ENCODE measurements at regions not wholly inside any gene's neighbourhood (a gene's known extent, or its start where the extent isn't known, plus 50 kb on each side); places are given as distances from the start of the nearest gene placed in this dataset.

- no peak overlapping the region for H3K27ac ChIP-seq (ENCODE audit: low read length)
- H2AFZ ChIP-seq (ENCODE audit: low read length): no peak overlapping the region
- TF ChIP-seq EZH2phosphoT487 (IDR thresholded peaks at IDR 0.05; ENCODE audit: low read length) (no peak), EZH2 (optimal IDR thresholded peaks at IDR 0.05; ENCODE audit: low read depth, low read length) (no peak), CTCF (IDR thresholded peaks at IDR 0.05; ENCODE audit: low read length) (no peak)
- H3K79me2 ChIP-seq (ENCODE audit: low read length): no peaks in the 10 kb centered on the region
- H3K9ac ChIP-seq (ENCODE audit: low read length): no peak overlapping the region
- H3K9me2 ChIP-seq (replicated peaks; ENCODE audit: insufficient read depth, low read length): no peaks in the 10 kb centered on the region
- H3K4me1 ChIP-seq (ENCODE audit: low read length): no peaks in the 10 kb centered on the region
- no peaks in the 10 kb centered on the region for H3K9me3 ChIP-seq (replicated peaks; ENCODE audit: insufficient read depth, low read length)
- H3K27me3 ChIP-seq (replicated peaks; ENCODE audit: insufficient read depth, low read length): no peaks in the 10 kb centered on the region
- no peaks in the 10 kb centered on the region for H4K20me1 ChIP-seq (ENCODE audit: insufficient read depth, low read length)
- no peak overlapping the region for H3K4me3 ChIP-seq (ENCODE audit: low read length)
- H3K36me3 ChIP-seq (replicated peaks; ENCODE audit: insufficient read depth, low read length): no peaks in the 10 kb centered on the region
- H3F3A ChIP-seq (ENCODE audit: insufficient read depth, low read length): no peaks in the 10 kb centered on the region
- no peak overlapping the region for H3K4me2 ChIP-seq (ENCODE audit: low read depth, low read length)
- DNase-seq: no peak
Observed at GRCh38 chr18:55699233-55699765, 111.3 kb upstream of the TCF4 start.

- Histone ChIP-seq H3K4me1 (ENCODE audit: low read length) (no peaks in the 10 kb centered on the region), H3K4me2 (ENCODE audit: low read depth, low read length) (no peak overlapping the region), H3K9me2 (replicated peaks; ENCODE audit: insufficient read depth, low read length) (no peaks in the 10 kb centered on the region), H3K79me2 (ENCODE audit: low read length) (no peaks in the 10 kb centered on the region), H4K20me1 (ENCODE audit: insufficient read depth, low read length) (no peaks in the 10 kb centered on the region), H3K27ac (ENCODE audit: low read length) (no peak overlapping the region), H2AFZ (ENCODE audit: low read length) (no peak overlapping the region), H3K27me3 (replicated peaks; ENCODE audit: insufficient read depth, low read length) (no peaks in the 10 kb centered on the region), H3F3A (ENCODE audit: insufficient read depth, low read length) (no peaks in the 10 kb centered on the region), H3K4me3 (ENCODE audit: low read length) (no peak overlapping the region), H3K9me3 (replicated peaks; ENCODE audit: insufficient read depth, low read length) (no peaks in the 10 kb centered on the region), H3K36me3 (replicated peaks; ENCODE audit: insufficient read depth, low read length) (no peaks in the 10 kb centered on the region), H3K9ac (ENCODE audit: low read length) (no peak overlapping the region)
- no peak for DNase-seq
- TF ChIP-seq CTCF (IDR thresholded peaks at IDR 0.05; ENCODE audit: low read length): no peak
- no peak for TF ChIP-seq EZH2 (optimal IDR thresholded peaks at IDR 0.05; ENCODE audit: low read depth, low read length)
- no peak for TF ChIP-seq EZH2phosphoT487 (IDR thresholded peaks at IDR 0.05; ENCODE audit: low read length)
Observed at GRCh38 chr18:55696811-55697210, 108.8 kb upstream of the TCF4 start.

GRCh38 chr18:55695091-55695490 lies 107.1 kb upstream of the TCF4 start:
- H3K36me3 ChIP-seq (replicated peaks; ENCODE audit: insufficient read depth, low read length): no peaks in the 10 kb centered on the region
- no peak overlapping the region for H3K27ac ChIP-seq (ENCODE audit: low read length)
- TF ChIP-seq EZH2 (optimal IDR thresholded peaks at IDR 0.05; ENCODE audit: low read depth, low read length) (no peak), EZH2phosphoT487 (IDR thresholded peaks at IDR 0.05; ENCODE audit: low read length) (no peak), CTCF (IDR thresholded peaks at IDR 0.05; ENCODE audit: low read length) (no peak)
- no peaks in the 10 kb centered on the region for H3K4me1 ChIP-seq (ENCODE audit: low read length)
- no peaks in the 10 kb centered on the region for H4K20me1 ChIP-seq (ENCODE audit: insufficient read depth, low read length)
- H3K4me3 ChIP-seq (ENCODE audit: low read length): no peak overlapping the region
- H3K9me2 ChIP-seq (replicated peaks; ENCODE audit: insufficient read depth, low read length): no peaks in the 10 kb centered on the region
- H3K79me2 ChIP-seq (ENCODE audit: low read length): no peaks in the 10 kb centered on the region
- H3F3A ChIP-seq (ENCODE audit: insufficient read depth, low read length): no peaks in the 10 kb centered on the region
- H3K9me3 ChIP-seq (replicated peaks; ENCODE audit: insufficient read depth, low read length): no peaks in the 10 kb centered on the region
- no peak overlapping the region for H3K9ac ChIP-seq (ENCODE audit: low read length)
- no peak overlapping the region for H2AFZ ChIP-seq (ENCODE audit: low read length)
- H3K4me2 ChIP-seq (ENCODE audit: low read depth, low read length): no peak overlapping the region
- H3K27me3 ChIP-seq (replicated peaks; ENCODE audit: insufficient read depth, low read length): no peaks in the 10 kb centered on the region
- DNase-seq: no peak

Measured in MM.1S (cell line).